ENCODE measurements at regions not wholly inside any gene's neighbourhood (a gene's known extent, or its start where the extent isn't known, plus 50 kb on each side); places are given as distances from the start of the nearest gene placed in this dataset.

DNA sequence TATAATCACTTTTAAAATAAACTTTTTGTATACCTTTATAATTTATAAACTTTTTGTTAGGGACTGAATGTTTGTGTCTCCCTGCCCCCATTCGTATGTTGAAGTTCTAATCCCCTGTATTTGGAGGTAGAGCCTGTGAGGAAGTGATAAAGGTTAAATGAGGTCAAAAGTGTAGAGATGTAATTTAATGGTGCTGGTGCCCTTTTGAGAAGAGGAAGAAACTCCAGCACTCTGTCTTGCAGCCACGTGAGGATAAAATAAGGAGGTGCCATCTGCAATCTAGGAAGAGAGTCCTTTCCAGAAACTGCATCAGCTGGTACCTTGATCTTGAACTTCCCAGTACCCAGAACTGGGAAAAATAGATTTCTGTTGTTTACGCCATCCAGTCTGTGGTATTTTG is 106.1 kb upstream of the RGMA start (continued):
- TF ChIP-seq, protein P1, sequence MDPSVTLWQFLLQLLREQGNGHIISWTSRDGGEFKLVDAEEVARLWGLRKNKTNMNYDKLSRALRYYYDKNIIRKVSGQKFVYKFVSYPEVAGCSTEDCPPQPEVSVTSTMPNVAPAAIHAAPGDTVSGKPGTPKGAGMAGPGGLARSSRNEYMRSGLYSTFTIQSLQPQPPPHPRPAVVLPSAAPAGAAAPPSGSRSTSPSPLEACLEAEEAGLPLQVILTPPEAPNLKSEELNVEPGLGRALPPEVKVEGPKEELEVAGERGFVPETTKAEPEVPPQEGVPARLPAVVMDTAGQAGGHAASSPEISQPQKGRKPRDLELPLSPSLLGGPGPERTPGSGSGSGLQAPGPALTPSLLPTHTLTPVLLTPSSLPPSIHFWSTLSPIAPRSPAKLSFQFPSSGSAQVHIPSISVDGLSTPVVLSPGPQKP (IDR thresholded peaks at IDR 0.05; ENCODE audit: low read depth, low read length), result no peak
- TF ChIP-seq BCL11A (IDR thresholded peaks at IDR 0.05; ENCODE audit: low read depth, low read length) (no peak), CBX3 (IDR thresholded peaks at IDR 0.05; ENCODE audit: borderline replicate concordance, low read depth) (no peak)

DNA sequence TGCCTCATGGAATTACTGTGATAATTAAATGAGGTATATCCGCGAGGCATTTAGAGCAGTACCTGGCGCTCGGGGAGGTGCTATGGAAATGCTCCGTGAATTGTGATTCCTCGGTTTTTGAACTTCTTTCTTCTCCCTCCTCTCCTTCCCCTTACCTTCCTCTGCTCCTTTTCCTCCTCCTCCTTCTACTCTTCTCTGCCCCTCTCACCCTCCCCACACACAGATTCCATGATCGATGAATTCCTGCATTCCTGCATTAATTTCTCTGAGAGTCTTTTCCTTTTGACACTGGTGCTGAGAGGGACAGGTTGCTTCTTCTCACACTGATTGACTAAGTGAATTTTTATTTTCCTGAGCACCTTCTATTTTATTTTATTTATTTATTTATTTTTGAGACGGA is 101.2 kb upstream of the RGMA start:
- H4K20me1 ChIP-seq (ENCODE audit: control insufficient read depth, insufficient read depth), result no peaks in the 10 kb centered on the region
- WGBS (ENCODE audit: insufficient coverage, insufficient replicate concordance, low lambda C conversion rate, missing lambda C conversion rate), result 37% methylated on average over 8 of the region's 8 CpGs
- ChIA-PET RAD21 (ENCODE audit: unreplicated experiment) (no interaction called here), POLR2A (no interaction called here), CTCF (no interaction called here), SMC1A (ENCODE audit: uncharacterized antibody, unreplicated experiment) (no interaction called here)
- H3K36me3 ChIP-seq (ENCODE audit: control insufficient read depth in 2 of 2, insufficient read depth in 2 of 2, low read length in 1 of 2), result no peaks in the 10 kb centered on the region
- H3K27me3 ChIP-seq (replicated peaks in 1 of 2; ENCODE audit: control insufficient read depth in 2 of 2, insufficient read depth in 2 of 2, low read length in 1 of 2), result peaks cover 0 to 2% of the 10 kb centered on the region in 2 experiments; a peak in 1 of 4 replicates
- no peak for TF ChIP-seq SUZ12 (IDR thresholded peaks at IDR 0.05; ENCODE audit: unreplicated experiment)
- no peak for TF ChIP-seq NRF1 (conservative IDR thresholded peaks at IDR 0.05; ENCODE audit: low read depth, low read length)
- no peak for TF ChIP-seq ATF7 (IDR thresholded peaks at IDR 0.05; ENCODE audit: low read depth)
- no peak for TF ChIP-seq JUND (IDR thresholded peaks at IDR 0.05; ENCODE audit: low read depth, low read length)
- TF ChIP-seq PAX8 (IDR thresholded peaks at IDR 0.05), result no peak
- TF ChIP-seq CEBPB (IDR thresholded peaks at IDR 0.05; ENCODE audit: borderline replicate concordance in 1 of 2, low read depth in 2 of 2, low read length in 2 of 2), result no peak
- no peak for TF ChIP-seq HDAC2 (IDR thresholded peaks at IDR 0.05)
- no peak for TF ChIP-seq TAF1 (IDR thresholded peaks at IDR 0.05; ENCODE audit: borderline replicate concordance, low read depth, low read length)
- no peak for TF ChIP-seq SREBF2 (IDR thresholded peaks at IDR 0.05; ENCODE audit: low read length)
- no peak for TF ChIP-seq POLR2A (IDR thresholded peaks at IDR 0.05; ENCODE audit: low read depth, low read length)
- no peak overlapping the region for H3K4me3 ChIP-seq
- H3K27ac ChIP-seq (ENCODE audit: control insufficient read depth, insufficient read depth), result no peak overlapping the region
- no peak for DNase-seq (ENCODE audit: low read depth, low spot score)
- H3K79me2 ChIP-seq (ENCODE audit: control insufficient read depth, insufficient read depth, low read length), result no peaks in the 10 kb centered on the region
- intact Hi-C loops (cut with micrococcal nuclease; ENCODE audit: unreplicated experiment), result no loop called here
- H3K4me2 ChIP-seq (ENCODE audit: control insufficient read depth, insufficient read depth), result no peak overlapping the region
- no peak overlapping the region for H2AFZ ChIP-seq (ENCODE audit: control insufficient read depth, low read depth, low read length)
- no TSS peak for BruUV-seq (replicated peaks)
- no peak for FAIRE-seq
- no peak overlapping the region for H3K9ac ChIP-seq (ENCODE audit: control insufficient read depth, insufficient read depth, low read length)
- in situ Hi-C loops (cut with MboI), result no loop called here
- ATAC-seq, result no peak
- no peaks in the 10 kb centered on the region for H3K4me1 ChIP-seq (ENCODE audit: control insufficient read depth, insufficient read depth, low read length)
- no peaks in the 10 kb centered on the region for H3K9me3 ChIP-seq (replicated peaks; ENCODE audit: control insufficient read depth, insufficient read depth, low read length)

Data from GM12878 (cell line).